A673 (cell line): ENCODE measurements at regions not wholly inside any gene's neighbourhood (a gene's known extent, or its start where the extent isn't known, plus 50 kb on each side); places are given as distances from the start of the nearest gene placed in this dataset.

ENCODE experiments used
- CTCF ChIP-seq: fragments of 300-800, 200-600 bp; sonication (generic); conservative IDR thresholded peaks from 2 replicates; pipeline ENCODE4 v1.5.1; 2017; ENCODE audit warnings: low read depth, mild to moderate bottlenecking, antibody characterized with exemption, low read length, moderate library complexity, mixed read lengths
- EZH2 ChIP-seq: fragments of 200-600 bp; sonication (generic); IDR thresholded peaks from 2 replicates; pipeline ENCODE4 v1.6.1; 2017; ENCODE audit warnings: borderline replicate concordance, low read depth, mild to moderate bottlenecking, mixed read lengths, antibody characterized with exemption, low read length; ENCODE audit not compliant: poor library complexity, severe bottlenecking

GRCh38 chr10:7042000-7042399 lies 368.8 kb downstream of the SFMBT2 start:
- TF ChIP-seq CTCF (no peak), EZH2 (no peak)
